Liver (tissue), 8 donors: ENCODE measurements at regions not wholly inside any gene's neighbourhood (a gene's known extent, or its start where the extent isn't known, plus 50 kb on each side); places are given as distances from the start of the nearest gene placed in this dataset.

ENCODE experiments used
- DNase-seq: peaks from one replicate; pipeline ENCODE4 v3.0.0-alpha.2; 2017; ENCODE audit warnings: low spot score
- H3K27ac ChIP-seq, 2 donors: one replicate each; pipeline ENCODE4 v1.7.0; 2013; ENCODE audit warnings: inconsistent platforms in 2 of 2, low read length in 2 of 2, control low read depth in 1 of 2, low read depth in 1 of 2, mild to moderate bottlenecking in 1 of 2
- H3K27me3 ChIP-seq, 4 donors: one replicate each; pipeline versions ENCODE4 v1.6.1 to v1.7.0; 2013; ENCODE audit warnings: low read length in 3 of 4, inconsistent platforms in 1 of 4, mild to moderate bottlenecking in 1 of 4, moderate library complexity in 1 of 4; ENCODE audit not compliant: control insufficient read depth in 4 of 4, insufficient read depth in 4 of 4
- H3K36me3 ChIP-seq, 4 donors: one replicate each; pipeline versions ENCODE4 v1.6.1 to v1.7.0; 2013; ENCODE audit warnings: low read length in 3 of 4, mild to moderate bottlenecking in 3 of 4, low read depth in 1 of 4, moderate library complexity in 1 of 4; ENCODE audit not compliant: control insufficient read depth in 4 of 4, insufficient read depth in 3 of 4
- H3K4me1 ChIP-seq, 4 donors: one replicate each; pipeline versions ENCODE4 v1.6.1 to v1.7.0; 2013; ENCODE audit warnings: low read length in 3 of 4, mild to moderate bottlenecking in 3 of 4, moderate library complexity in 1 of 4; ENCODE audit not compliant: control insufficient read depth in 4 of 4, insufficient read depth in 4 of 4
- H3K4me3 ChIP-seq, 3 donors: one replicate each; pipeline versions ENCODE4 v1.6.1 to v1.7.0; 2013; ENCODE audit warnings: low read length in 3 of 3, control low read depth in 1 of 3, low read depth in 1 of 3, mild to moderate bottlenecking in 1 of 3
- H3K9ac ChIP-seq, 2 donors: one replicate each; pipeline ENCODE4 v1.7.0; 2013; ENCODE audit warnings: low read length in 2 of 2, mild to moderate bottlenecking in 2 of 2, moderate library complexity in 2 of 2, control low read depth in 1 of 2, low read depth in 1 of 2
- H3K9me3 ChIP-seq, 4 donors: one replicate each; pipeline versions ENCODE4 v1.6.1 to v1.7.0; 2013; ENCODE audit warnings: low read length in 3 of 4; ENCODE audit not compliant: control insufficient read depth in 4 of 4
- EGR1 ChIP-seq, 2 donors: IDR thresholded peaks; 2 replicates each; pipeline ENCODE4 v1.6.1; 2016 to 2018; ENCODE audit warnings: antibody characterized with exemption in 2 of 2, low read depth in 2 of 2
- FOXA2 ChIP-seq: IDR thresholded peaks from 2 replicates; pipeline ENCODE4 v1.6.1; 2016; ENCODE audit warnings: antibody characterized with exemption
- GABPA ChIP-seq, 2 donors: IDR thresholded peaks in 1 of 2; conservative IDR thresholded peaks in 1 of 2; 2 replicates each; pipeline ENCODE4 v1.6.1; 2016; ENCODE audit warnings: antibody characterized with exemption in 2 of 2, mild to moderate bottlenecking in 1 of 2, moderate library complexity in 1 of 2
- HNF4A ChIP-seq, 2 donors: conservative IDR thresholded peaks; 2 replicates each; pipeline ENCODE4 v1.6.1; 2016; ENCODE audit warnings: antibody characterized with exemption in 2 of 2, mild to moderate bottlenecking in 2 of 2
- HNF4G ChIP-seq: IDR thresholded peaks from 2 replicates; pipeline ENCODE4 v1.6.1; 2016; ENCODE audit warnings: antibody characterized with exemption
- JUND ChIP-seq, 2 donors: IDR thresholded peaks; 2 replicates each; pipeline ENCODE4 v1.6.1; 2016; ENCODE audit warnings: antibody characterized with exemption in 2 of 2
- NR2F2 ChIP-seq: IDR thresholded peaks from 2 replicates; pipeline ENCODE4 v1.6.1; 2016; ENCODE audit warnings: antibody characterized with exemption
- RAD21 ChIP-seq, 2 donors: IDR thresholded peaks; 2 replicates each; pipeline ENCODE4 v1.6.1; 2016; ENCODE audit warnings: antibody characterized with exemption in 2 of 2, mild to moderate bottlenecking in 2 of 2
- RXRA ChIP-seq, 2 donors: IDR thresholded peaks; 2 replicates each; pipeline ENCODE4 v1.6.1; 2017 to 2018; ENCODE audit warnings: antibody characterized with exemption in 2 of 2, mild to moderate bottlenecking in 1 of 2
- SP1 ChIP-seq: IDR thresholded peaks from 2 replicates; pipeline ENCODE4 v1.6.1; 2018; ENCODE audit warnings: antibody characterized with exemption, mild to moderate bottlenecking
- TAF1 ChIP-seq: conservative IDR thresholded peaks from 2 replicates; pipeline ENCODE4 v1.6.1; 2016; ENCODE audit warnings: antibody characterized with exemption, mild to moderate bottlenecking
- YY1 ChIP-seq: IDR thresholded peaks from 2 replicates; pipeline ENCODE4 v1.6.1; 2016; ENCODE audit warnings: antibody characterized with exemption, mild to moderate bottlenecking
- WGBS: extraction: QIAGEN DNeasy Blood & Tissue Kit; methylation state at CpG from one replicate; pipeline ENCODE4 v1.1.7; 2013; 5-methylcytosine and 5-hydroxymethylcytosine counted together
- TF ChIP-seq, protein P1 (sequence below): fragments of 150-350 bp; IDR thresholded peaks from 2 replicates; pipeline ENCODE4 v1.5.1; 2017; ENCODE audit warnings: improper control_type of control experiment, low read depth, low read length; ENCODE audit not compliant: missing input control
- TF ChIP-seq, protein P2 (sequence below): IDR thresholded peaks from 2 replicates; pipeline ENCODE4 v1.6.1; 2016; ENCODE audit warnings: antibody characterized with exemption
- TF ChIP-seq, protein P3 (sequence below): IDR thresholded peaks from 2 replicates; pipeline ENCODE4 v1.6.1; 2016; ENCODE audit warnings: antibody characterized with exemption
- TF ChIP-seq, protein P4 (sequence below): IDR thresholded peaks from 2 replicates; pipeline ENCODE4 v1.6.1; 2016; ENCODE audit warnings: antibody characterized with exemption
- TF ChIP-seq, protein P5 (sequence below): IDR thresholded peaks from 2 replicates; pipeline ENCODE4 v1.6.1; 2016; ENCODE audit warnings: antibody characterized with exemption, mild to moderate bottlenecking
- donor health status: healthy.
- donor health status: healthy.
- donor health status: healthy.
- donor health status: healthy.
- donor health status: healthy.

DNA sequence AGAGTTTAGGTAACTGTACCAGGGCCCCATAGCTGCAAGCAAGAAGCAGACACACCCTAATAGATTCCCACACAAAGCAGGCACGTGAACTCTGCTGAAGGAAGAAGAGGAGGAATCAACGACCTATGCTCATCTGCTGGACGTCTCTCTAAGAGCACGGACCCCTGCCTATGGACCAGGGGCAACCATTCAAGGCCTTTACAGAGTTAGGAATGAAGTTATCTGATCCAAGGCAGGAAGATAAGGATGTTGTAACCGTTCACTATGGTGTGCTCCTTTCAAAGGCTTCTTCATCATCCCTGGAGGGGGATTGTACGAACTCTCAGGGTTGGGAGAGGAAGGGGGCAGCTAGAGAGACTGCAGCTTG lies 141.6 kb upstream of the PARP11 start:
- Histone ChIP-seq H3K4me1 (peaks cover 6 to 30% (median 22%) of the 10 kb centered on the region in 4 donors), H3K36me3 (no peaks in the 10 kb centered on the region), H3K27me3 (no peaks in the 10 kb centered on the region), H3K9ac (no peak overlapping the region), H3K27ac (no peak overlapping the region), H3K4me3 (no peak overlapping the region), H3K9me3 (no peaks in the 10 kb centered on the region)
- 63% methylated on average over 6 of the region's 6 CpGs for WGBS
- DNase-seq, result no peak
- TF ChIP-seq HNF4A (conservative IDR thresholded peaks at IDR 0.05) (no peak), EGR1 (IDR thresholded peaks at IDR 0.05; ENCODE audit: low read depth in 2 of 2) (no peak), JUND (IDR thresholded peaks at IDR 0.05) (no peak), RXRA (IDR thresholded peaks at IDR 0.05) (no peak), GABPA (IDR thresholded peaks at IDR 0.05 in 1 of 2, conservative IDR thresholded peaks at IDR 0.05 in 1 of 2) (no peak), RAD21 (IDR thresholded peaks at IDR 0.05) (no peak), FOXA2 (no peak), SP1 (no peak), HNF4G (no peak), YY1 (no peak), NR2F2 (no peak)
- TF ChIP-seq, protein P1, sequence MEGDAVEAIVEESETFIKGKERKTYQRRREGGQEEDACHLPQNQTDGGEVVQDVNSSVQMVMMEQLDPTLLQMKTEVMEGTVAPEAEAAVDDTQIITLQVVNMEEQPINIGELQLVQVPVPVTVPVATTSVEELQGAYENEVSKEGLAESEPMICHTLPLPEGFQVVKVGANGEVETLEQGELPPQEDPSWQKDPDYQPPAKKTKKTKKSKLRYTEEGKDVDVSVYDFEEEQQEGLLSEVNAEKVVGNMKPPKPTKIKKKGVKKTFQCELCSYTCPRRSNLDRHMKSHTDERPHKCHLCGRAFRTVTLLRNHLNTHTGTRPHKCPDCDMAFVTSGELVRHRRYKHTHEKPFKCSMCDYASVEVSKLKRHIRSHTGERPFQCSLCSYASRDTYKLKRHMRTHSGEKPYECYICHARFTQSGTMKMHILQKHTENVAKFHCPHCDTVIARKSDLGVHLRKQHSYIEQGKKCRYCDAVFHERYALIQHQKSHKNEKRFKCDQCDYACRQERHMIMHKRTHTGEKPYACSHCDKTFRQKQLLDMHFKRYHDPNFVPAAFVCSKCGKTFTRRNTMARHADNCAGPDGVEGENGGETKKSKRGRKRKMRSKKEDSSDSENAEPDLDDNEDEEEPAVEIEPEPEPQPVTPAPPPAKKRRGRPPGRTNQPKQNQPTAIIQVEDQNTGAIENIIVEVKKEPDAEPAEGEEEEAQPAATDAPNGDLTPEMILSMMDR, result no peak
- TF ChIP-seq, protein P2, sequence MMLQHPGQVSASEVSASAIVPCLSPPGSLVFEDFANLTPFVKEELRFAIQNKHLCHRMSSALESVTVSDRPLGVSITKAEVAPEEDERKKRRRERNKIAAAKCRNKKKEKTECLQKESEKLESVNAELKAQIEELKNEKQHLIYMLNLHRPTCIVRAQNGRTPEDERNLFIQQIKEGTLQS, result no peak
- TF ChIP-seq, protein P3, sequence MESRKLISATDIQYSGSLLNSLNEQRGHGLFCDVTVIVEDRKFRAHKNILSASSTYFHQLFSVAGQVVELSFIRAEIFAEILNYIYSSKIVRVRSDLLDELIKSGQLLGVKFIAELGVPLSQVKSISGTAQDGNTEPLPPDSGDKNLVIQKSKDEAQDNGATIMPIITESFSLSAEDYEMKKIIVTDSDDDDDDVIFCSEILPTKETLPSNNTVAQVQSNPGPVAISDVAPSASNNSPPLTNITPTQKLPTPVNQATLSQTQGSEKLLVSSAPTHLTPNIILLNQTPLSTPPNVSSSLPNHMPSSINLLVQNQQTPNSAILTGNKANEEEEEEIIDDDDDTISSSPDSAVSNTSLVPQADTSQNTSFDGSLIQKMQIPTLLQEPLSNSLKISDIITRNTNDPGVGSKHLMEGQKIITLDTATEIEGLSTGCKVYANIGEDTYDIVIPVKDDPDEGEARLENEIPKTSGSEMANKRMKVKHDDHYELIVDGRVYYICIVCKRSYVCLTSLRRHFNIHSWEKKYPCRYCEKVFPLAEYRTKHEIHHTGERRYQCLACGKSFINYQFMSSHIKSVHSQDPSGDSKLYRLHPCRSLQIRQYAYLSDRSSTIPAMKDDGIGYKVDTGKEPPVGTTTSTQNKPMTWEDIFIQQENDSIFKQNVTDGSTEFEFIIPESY, result no peak
- TF ChIP-seq, protein P4, sequence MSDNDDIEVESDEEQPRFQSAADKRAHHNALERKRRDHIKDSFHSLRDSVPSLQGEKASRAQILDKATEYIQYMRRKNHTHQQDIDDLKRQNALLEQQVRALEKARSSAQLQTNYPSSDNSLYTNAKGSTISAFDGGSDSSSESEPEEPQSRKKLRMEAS, result no peak
- TF ChIP-seq, protein P5, sequence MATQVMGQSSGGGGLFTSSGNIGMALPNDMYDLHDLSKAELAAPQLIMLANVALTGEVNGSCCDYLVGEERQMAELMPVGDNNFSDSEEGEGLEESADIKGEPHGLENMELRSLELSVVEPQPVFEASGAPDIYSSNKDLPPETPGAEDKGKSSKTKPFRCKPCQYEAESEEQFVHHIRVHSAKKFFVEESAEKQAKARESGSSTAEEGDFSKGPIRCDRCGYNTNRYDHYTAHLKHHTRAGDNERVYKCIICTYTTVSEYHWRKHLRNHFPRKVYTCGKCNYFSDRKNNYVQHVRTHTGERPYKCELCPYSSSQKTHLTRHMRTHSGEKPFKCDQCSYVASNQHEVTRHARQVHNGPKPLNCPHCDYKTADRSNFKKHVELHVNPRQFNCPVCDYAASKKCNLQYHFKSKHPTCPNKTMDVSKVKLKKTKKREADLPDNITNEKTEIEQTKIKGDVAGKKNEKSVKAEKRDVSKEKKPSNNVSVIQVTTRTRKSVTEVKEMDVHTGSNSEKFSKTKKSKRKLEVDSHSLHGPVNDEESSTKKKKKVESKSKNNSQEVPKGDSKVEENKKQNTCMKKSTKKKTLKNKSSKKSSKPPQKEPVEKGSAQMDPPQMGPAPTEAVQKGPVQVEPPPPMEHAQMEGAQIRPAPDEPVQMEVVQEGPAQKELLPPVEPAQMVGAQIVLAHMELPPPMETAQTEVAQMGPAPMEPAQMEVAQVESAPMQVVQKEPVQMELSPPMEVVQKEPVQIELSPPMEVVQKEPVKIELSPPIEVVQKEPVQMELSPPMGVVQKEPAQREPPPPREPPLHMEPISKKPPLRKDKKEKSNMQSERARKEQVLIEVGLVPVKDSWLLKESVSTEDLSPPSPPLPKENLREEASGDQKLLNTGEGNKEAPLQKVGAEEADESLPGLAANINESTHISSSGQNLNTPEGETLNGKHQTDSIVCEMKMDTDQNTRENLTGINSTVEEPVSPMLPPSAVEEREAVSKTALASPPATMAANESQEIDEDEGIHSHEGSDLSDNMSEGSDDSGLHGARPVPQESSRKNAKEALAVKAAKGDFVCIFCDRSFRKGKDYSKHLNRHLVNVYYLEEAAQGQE, result no peak

DNA sequence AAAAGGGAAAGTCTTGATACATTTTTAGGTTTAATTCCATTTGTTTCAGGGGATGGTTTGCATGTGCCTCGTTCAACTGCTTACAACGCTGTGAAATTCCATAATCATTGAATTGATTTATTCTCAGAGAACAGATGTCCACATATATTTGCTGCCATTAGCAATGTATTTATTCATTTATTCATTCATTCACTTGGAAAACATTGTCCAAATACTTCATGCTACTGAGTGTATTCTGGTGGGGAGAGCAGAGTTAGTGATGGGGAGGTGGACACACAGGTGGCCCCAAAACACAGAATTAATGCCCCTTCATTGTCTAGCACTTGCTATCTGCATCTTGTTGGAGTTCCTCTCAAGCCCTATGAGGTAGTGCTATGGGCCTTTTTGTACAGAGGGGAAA lies 141.2 kb upstream of the PARP11 start:
- DNase-seq, result no peak
- no peaks in the 10 kb centered on the region for H3K36me3 ChIP-seq
- H3K9me3 ChIP-seq, result no peaks in the 10 kb centered on the region
- H3K4me1 ChIP-seq, result peaks cover 6 to 31% (median 23%) of the 10 kb centered on the region in 4 donors
- 93% methylated on average over 2 of the region's 2 CpGs for WGBS
- no peak overlapping the region for H3K9ac ChIP-seq
- TF ChIP-seq TAF1, result no peak
- TF ChIP-seq, protein P4, result no peak
- H3K4me3 ChIP-seq, result no peak overlapping the region
- no peaks in the 10 kb centered on the region for H3K27me3 ChIP-seq
- no peak overlapping the region for H3K27ac ChIP-seq
